ENCODE measurements at regions not wholly inside any gene's neighbourhood (a gene's known extent, or its start where the extent isn't known, plus 50 kb on each side); places are given as distances from the start of the nearest gene placed in this dataset.

DNA sequence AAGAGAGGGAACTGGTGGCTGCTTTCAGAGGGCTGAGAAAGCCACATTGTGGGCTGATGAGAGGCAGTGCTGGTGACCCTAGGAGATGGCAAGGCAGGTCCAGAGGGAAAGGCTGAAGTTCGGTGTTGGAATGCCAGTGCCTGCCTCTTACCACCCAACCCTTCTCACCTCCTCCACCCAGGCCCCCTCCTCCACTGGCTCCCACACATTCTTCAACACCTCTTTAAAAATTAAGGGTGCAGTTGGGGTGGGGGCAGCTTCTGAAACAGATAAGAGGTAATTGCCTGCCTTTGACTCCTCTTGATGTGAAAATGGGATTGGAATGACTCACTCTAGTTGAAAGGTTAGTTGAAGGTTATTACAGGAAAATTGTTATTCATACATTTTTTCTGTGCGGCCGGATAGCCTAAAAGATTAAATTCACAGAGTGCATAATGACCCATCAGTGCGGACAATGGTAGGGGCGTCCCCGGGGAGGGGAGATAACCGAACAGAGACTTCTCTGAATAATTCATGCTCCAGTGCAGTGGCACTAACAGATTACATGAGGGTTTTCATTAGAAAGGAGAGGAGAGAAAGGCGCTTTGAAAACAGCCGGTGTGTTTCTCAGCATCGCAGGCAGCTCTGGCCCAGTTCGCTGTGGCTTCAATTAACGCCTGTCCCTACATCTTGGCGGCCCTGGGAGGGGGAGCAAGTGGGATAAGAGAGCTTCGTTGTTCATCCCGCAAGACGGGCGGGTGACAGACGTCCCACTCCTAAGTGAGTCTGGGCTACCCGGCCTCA lies 212.4 kb downstream of the TLE3 start:
- DNase-seq (ENCODE audit: low read depth in 2 of 2), result no peak

DNA sequence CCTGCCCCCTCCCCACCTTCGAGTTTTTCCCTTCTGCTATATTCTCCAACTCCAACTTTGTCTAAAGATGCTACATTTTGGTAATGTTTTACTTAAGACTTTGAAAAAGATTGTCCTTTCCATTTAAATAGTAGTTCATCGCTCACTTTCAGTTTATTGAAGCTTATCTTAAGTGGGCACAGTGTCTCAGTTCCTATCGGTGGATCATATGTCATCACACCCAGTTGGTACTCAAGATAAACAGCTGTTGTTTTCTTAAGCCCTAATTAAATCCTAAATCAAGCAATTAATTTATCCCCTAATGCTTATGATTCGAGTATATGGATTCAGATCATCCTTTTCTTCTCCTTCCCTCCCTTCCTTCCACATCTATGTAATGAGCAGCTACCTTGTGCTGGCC lies 210.7 kb downstream of the TLE3 start:
- DNase-seq (ENCODE audit: low read depth in 2 of 2), result no peak

DNA sequence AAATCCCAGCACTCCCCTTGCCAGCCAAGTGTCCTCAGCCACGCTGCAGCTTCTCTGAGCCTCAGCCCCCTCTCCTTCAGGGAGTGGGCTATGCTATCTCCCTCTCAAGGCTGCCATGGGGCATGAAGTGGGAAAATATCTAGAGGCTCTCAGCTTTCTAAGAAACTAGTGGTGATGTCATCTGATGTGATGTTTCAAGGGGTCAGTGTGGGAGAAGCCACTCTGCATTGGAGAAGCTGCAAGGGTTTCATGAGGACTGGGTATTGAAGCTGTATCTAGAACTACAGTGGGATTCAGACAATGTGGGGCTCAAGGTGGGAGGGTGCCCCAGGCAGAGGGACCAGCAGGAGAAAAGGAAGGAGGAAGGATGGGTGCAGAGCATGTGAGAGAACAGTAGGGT lies 210.2 kb downstream of the TLE3 start:
- no peak for DNase-seq (ENCODE audit: low read depth in 2 of 2)

DNA sequence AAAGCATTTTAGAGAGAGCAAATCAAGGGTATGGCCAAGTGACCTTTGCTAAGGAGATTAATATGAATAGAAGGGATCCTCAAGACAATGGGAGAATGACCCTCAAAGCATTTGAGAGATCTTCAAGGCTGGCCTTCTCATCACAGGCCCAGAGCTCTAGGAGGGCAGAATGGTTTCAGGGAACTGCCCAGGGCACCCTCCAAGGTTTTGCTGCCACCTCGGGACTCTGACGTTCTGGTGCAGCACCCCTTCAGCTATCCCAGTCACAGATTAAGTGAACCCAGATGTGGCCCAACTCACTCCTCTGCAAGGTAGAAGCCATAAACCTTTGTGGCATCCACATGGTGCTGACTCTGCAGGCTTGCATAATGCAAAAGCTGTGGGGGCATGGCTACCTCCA lies 209.3 kb downstream of the TLE3 start:
- DNase-seq (ENCODE audit: low read depth in 2 of 2), result no peak

GRCh38 chr15:69891070-69891536 lies 206.6 kb downstream of the TLE3 start:
- no peak for DNase-seq (ENCODE audit: low read depth in 2 of 2)

DNA sequence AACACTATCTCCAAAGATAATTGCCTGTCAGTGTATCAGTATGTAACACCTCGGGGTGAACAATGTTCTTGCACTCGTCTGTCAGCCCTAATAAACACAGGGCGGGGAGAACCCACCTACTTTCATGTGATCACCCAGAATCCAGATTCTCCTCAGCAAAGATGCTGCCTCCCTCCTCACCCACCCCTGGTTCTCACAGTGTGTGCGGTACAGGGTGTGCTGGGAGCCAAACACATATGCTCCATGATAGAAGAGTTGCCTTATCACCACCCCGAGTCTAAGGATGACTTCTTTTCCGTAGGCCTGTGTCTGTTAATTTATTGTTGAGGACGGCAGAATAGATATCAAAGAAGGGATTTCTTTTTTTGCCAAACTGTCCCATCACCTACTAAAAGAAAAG lies 206.1 kb downstream of the TLE3 start:
- no peak for DNase-seq (ENCODE audit: low read depth in 2 of 2)

- no peak for DNase-seq (ENCODE audit: low read depth in 2 of 2)
Measured at GRCh38 chr15:69892351-69892750, 205.4 kb downstream of the TLE3 start.

GRCh38 chr15:69893086-69893485 lies 204.6 kb downstream of the TLE3 start:
- no peak for DNase-seq (ENCODE audit: low read depth in 2 of 2)

DNA sequence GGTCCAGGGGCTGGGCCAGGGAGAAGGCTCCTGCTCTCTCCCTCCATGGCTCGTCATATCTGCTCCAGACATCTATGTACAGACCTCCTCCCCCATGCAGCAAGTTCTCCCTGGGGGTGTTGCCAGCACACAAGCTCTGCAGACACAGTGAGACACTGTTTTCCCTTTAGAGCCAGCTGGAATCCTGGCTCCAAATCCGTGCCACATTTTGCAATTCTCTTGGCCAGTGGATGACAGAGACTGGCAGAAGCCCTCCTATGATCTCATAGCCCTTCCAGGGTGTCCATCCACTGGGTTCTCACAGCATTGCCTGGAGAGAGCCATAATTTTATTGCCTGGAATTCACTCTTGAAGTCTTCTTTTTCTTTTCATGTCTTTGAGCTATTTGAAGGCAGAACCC lies 203.9 kb downstream of the TLE3 start:
- peak in 1 of 2 donors; percentile 7 for DNase-seq (ENCODE audit: low read depth in 2 of 2)

DNA sequence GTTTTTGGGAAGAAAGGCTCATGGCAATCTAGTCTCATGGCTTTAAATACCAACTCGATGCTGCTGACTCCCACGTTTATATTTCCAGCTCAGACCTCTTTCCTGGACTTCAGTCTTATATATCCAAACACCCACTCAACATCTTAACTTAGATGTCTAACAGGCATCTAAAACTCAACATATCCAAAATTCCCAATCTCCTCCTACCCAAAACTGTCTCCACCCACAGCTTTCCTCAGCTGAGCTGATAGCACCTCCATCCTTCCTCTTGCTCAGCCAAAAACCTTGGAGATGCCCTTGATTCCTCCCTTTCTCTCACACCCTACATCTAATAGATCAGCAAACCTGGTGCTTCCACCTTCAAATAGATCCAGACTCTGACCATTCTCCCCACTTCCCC lies 202.5 kb downstream of the TLE3 start:
- DNase-seq (ENCODE audit: low read depth in 2 of 2), result no peak

DNA sequence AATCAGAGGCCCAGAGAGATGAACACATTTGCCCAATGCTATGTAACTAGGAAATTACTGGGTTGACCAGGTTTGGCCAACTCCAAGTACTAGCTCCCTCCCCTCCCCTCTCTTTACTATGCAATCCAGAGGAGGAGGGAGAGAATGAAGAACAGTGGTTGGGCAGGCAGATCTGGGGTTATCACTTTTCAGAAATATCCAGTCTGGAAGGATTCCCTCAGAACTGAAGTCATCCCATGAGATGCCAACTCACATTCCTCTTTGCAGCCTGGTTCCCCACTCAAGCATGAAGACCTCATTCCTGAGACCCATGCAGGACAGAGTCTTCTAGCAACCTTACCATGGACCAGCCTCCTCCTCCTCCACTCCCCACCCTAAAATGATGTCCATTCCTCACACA lies 201.1 kb downstream of the TLE3 start:
- no peak for DNase-seq (ENCODE audit: low read depth in 2 of 2)

DNA sequence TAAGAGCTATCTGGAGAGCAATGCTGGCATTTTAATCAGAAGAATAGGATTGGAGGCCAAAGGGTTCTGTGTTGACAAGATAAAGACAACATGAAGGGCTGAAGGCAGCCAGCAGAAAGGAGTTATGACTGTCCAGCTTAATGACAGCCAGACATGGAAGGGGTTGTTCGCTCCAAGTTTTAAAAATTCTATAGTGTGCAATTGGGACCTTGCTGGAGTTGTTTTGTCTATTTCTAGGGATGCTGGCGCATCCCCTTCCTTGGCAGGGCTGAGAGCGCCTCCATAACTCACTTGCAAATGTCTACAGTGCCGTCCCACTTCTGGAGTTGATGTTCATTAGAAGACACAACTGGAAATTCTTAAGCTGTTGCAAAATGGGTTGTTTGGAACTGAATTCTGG lies 200.7 kb downstream of the TLE3 start:
- DNase-seq (ENCODE audit: low read depth in 2 of 2), result no peak

DNA sequence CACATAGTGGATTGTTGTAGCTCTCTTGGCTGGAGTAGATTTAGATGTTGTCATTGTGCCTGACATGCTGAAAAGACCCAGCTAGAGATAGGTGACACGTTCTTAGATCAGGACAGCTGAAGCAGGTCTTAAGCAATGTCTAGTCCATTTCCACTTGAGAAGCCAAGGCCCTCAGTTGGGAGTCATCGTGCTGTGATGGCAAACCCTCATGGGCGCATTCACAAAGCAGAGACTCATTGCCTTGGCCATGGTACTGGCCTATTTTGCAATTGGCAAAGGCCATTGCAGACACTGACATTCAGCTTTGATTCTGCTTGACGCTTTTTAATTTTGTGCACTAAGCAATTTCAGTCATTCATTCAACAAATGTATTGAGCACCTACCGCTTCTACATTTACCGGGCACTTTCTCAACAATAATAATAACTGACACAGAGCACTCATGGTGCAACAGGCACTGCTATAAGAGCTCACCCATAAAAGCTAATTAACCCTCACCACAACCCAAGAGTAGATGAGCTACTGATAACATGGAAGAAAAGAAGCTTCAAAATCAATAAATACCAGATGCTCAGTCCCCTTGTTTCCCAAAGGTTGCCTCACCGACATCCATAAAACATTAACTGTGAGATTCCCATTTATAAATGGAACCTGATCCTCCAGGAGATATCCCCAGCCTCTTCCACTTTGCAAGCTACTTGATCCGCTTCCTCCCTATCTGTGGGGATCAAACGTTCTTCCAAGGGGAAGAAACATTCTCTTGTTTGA lies 200.1 kb downstream of the TLE3 start:
- no peak for DNase-seq (ENCODE audit: low read depth in 2 of 2)

GRCh38 chr15:69898243-69898642 lies 199.5 kb downstream of the TLE3 start:
- DNase-seq (ENCODE audit: low read depth in 2 of 2), result no peak

GRCh38 chr15:69902414-69903062 lies 195.2 kb downstream of the TLE3 start:
- DNase-seq (ENCODE audit: low read depth in 2 of 2), result no peak

DNA sequence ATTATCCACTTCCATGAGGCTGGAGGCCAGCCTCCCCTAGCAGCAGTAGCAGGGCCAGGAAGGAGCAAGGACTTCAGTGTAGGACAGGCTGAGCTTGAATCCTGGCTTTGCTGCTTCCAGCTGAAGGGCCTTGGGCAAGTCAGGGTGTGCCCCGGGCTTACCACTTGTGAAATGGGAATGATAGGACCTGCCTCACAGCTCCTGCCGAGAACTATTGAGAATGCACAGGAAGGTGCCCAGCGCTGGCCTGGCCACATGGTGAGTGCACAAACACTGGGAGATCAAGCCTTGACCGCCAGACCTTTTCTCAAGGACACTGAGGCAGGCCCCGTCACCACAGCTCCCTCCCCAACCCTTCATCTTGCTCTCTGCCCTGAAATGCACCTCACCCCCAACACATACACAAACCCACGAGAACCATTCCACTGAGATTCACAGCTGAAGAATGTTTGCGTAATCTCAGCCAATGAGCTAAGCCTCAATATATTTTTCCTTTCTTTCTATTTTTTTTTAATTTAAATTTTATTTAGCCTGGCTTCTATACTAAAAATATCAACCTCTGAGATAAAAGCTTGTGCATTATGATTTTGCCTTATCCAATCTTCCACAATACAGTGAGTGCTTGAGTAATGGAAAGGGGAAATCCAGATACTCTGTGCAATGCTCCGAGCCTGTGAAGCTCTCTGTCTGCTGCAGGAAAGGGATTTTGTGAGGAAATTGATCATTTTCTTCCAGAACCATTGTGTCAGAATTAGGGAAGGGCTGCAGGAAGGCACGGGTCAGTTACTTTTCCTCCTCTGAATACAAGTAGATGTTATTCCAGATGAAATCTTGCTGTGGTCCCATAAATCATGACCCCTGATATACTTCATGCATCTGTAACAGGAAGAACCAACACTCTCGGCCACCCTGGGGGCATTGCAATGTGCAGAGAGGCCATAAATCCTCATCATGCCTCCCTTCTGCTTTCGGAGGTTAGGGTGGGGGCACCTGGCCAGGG lies 193.9 kb downstream of the TLE3 start:
- peak; percentile 8 to 68 for DNase-seq (ENCODE audit: low read depth in 2 of 2)

DNA sequence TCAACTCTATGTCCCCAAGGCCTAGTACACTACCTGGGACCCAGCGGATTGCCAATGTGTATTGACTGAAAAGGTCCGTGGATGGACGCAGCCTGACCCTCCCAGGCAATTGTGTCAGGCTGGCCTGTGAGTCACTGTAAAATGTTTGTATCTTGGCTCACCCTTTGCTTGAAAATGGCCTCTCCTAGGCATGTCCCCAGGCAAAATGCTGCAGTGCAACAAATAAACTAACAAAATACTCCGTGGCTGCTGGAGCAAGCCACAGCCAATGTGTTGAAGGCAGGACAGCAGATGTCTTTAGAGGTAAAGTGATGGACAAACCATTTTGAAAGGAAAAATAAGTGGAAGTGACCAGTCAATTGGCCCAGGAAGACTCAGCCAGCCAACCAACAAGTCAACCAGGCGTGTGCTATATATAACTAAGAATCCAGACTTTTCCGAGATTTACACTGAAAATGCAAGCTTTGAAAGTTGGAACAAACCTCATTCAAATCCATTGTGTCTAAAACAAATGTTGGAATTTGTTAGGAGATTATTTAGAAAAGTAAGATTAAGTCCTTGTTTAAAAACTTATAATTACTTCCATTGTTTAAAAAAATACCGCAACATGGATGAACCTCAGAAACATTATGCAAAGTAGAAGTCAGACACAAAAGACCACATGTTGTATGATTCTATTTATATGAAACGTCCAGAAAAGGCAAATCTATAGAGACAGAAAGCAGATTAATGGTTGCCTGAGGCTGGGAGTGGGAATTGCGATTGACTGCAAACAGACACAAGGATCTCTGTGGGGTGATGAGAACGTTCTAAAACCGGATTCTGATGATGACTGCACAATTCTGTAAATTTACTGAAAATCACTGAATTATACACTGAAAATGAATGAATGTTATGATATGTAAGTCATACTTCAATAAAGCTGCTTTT lies 191.2 kb downstream of the TLE3 start:
- no peak for DNase-seq (ENCODE audit: low read depth in 2 of 2)

DNA sequence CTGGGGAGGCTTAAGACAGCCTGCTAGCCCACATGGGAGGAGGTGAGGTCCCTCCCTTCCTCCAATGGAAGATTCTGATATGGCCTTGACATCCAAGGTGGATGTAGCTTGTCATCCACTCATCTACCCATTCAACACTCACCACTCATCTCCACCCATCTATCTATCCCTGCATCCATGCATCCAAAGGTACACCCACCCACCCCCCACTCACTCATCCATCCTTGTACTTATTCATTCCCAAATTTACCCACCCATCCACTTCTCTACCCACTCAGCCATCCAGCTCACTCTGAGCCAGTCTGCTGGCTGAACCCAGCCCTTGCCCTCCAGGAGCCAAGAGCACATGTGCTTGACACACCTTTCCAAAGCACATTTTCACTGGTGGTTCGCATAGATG lies 189.7 kb downstream of the TLE3 start:
- DNase-seq (ENCODE audit: low read depth in 2 of 2), result no peak

GRCh38 chr15:69908590-69909420 lies 188.9 kb downstream of the TLE3 start:
- no peak for DNase-seq (ENCODE audit: low read depth in 2 of 2)

All from lung microvascular endothelial cell (primary cell).